HL-60 (cell line): ENCODE measurements at regions not wholly inside any gene's neighbourhood (a gene's known extent, or its start where the extent isn't known, plus 50 kb on each side); places are given as distances from the start of the nearest gene placed in this dataset.

Experiments used
- CTCF ChIP-seq: IDR thresholded peaks from one replicate; pipeline ENCODE4 v1.5.1; 2011; ENCODE audit warnings: low read length, control low read depth, inconsistent platforms; ENCODE audit not compliant: insufficient read depth
- GABPA ChIP-seq: IDR thresholded peaks from 2 replicates; pipeline ENCODE4 v1.6.1; 2012; ENCODE audit warnings: low read depth
- POLR2AphosphoS5 ChIP-seq: IDR thresholded peaks from 2 replicates; pipeline ENCODE4 v1.6.1; 2012; ENCODE audit warnings: low read depth
- REST ChIP-seq: IDR thresholded peaks from 2 replicates; pipeline ENCODE4 v1.6.1; 2012; ENCODE audit warnings: low read depth; ENCODE audit not compliant: insufficient replicate concordance
- SPI1 ChIP-seq: IDR thresholded peaks from 2 replicates; pipeline ENCODE4 v1.6.1; 2012; ENCODE audit warnings: low read depth, mild to moderate bottlenecking, borderline replicate concordance

GRCh38 chr16:79815049-79815448 lies 214.5 kb upstream of the MAF start:
- TF ChIP-seq CTCF (no peak), GABPA (no peak), POLR2AphosphoS5 (no peak), SPI1 (no peak), REST (no peak)
